SU-DHL-6 (cell line): ENCODE measurements at regions not wholly inside any gene's neighbourhood (a gene's known extent, or its start where the extent isn't known, plus 50 kb on each side); places are given as distances from the start of the nearest gene placed in this dataset.
"Not testable (repeated sequence)": the region's sequence is repeated elsewhere in the genome, so short reads cannot be mapped to it uniquely, and the experiment has no call there.

Source experiments
- H2AFZ ChIP-seq: fragments of 200-600 bp; sonication (generic); 2 replicates; pipeline ENCODE4 v1.6.1; 2014; ENCODE audit warnings: low read depth, mild to moderate bottlenecking, moderate library complexity, mixed read lengths, antibody characterized with exemption, low read length; ENCODE audit not compliant: severe bottlenecking
- H3F3A ChIP-seq: fragments of 200-600 bp; shearing (Covaris generic); 2 replicates; pipeline ENCODE4 v1.6.0; 2016; ENCODE audit warnings: antibody characterized with exemption, mild to moderate bottlenecking; ENCODE audit not compliant: insufficient read depth
- H3K27ac ChIP-seq: fragments of 200-600 bp; sonication (generic); 2 replicates; pipeline ENCODE4 v1.5.1; 2016; ENCODE audit warnings: low read depth, mild to moderate bottlenecking, low read length, moderate library complexity, mixed read lengths
- H3K27me3 ChIP-seq: fragments of 200-600 bp; sonication (generic), shearing (Covaris generic); 2 replicates; pipeline ENCODE4 v1.6.0; 2014; ENCODE audit warnings: mild to moderate bottlenecking, low read length
- H3K36me3 ChIP-seq: fragments of 200-600 bp; sonication (generic); 2 replicates; pipeline ENCODE4 v1.6.1; 2014; ENCODE audit warnings: mild to moderate bottlenecking, low read length, mixed read lengths
- H3K4me2 ChIP-seq: fragments of 300-600, 200-600 bp; shearing (Covaris generic), sonication (generic); 2 replicates; pipeline ENCODE4 v1.6.0; 2014; ENCODE audit warnings: low read length, low read depth, mild to moderate bottlenecking; ENCODE audit not compliant: poor library complexity, severe bottlenecking
- H3K4me3 ChIP-seq: fragments of 200-600 bp; sonication (generic); 2 replicates; pipeline ENCODE4 v1.5.1; 2014; ENCODE audit warnings: antibody characterized with exemption, low read length, mild to moderate bottlenecking, mixed read lengths; ENCODE audit not compliant: insufficient read depth, poor library complexity, severe bottlenecking
- H3K79me2 ChIP-seq: fragments of 200-600 bp; sonication (generic); 2 replicates; pipeline ENCODE4 v1.6.1; 2014; ENCODE audit warnings: mild to moderate bottlenecking, low read length, moderate library complexity; ENCODE audit not compliant: insufficient read depth
- H3K9ac ChIP-seq: fragments of 200-600 bp; sonication (generic); 2 replicates; pipeline ENCODE4 v1.7.0; 2014; ENCODE audit warnings: mild to moderate bottlenecking, low read length
- H3K9me2 ChIP-seq: fragments of 200-600 bp; sonication (generic); replicated peaks from 2 replicates; pipeline ENCODE4 v1.6.1; 2014; ENCODE audit warnings: low read length; ENCODE audit not compliant: insufficient read depth
- H3K9me3 ChIP-seq: fragments of 200-600 bp; sonication (generic); 2 replicates; pipeline ENCODE4 v1.6.1; 2014; ENCODE audit warnings: low read length, mixed read lengths; ENCODE audit not compliant: insufficient read depth
- H4K20me1 ChIP-seq: fragments of 200-600 bp; sonication (generic); 2 replicates; pipeline ENCODE4 v1.6.1; 2014; ENCODE audit warnings: low read depth, mild to moderate bottlenecking, antibody characterized with exemption, low read length, moderate library complexity, mixed read lengths
- CTCF ChIP-seq: fragments of 200-600 bp; sonication (generic); IDR thresholded peaks from one replicate; pipeline ENCODE4 v1.5.1; 2017; ENCODE audit warnings: antibody characterized with exemption, mild to moderate bottlenecking, low read length, moderate library complexity; ENCODE audit not compliant: insufficient read depth, poor library complexity, severe bottlenecking
- EZH2phosphoT487 ChIP-seq: fragments of 200-600 bp; sonication (generic), shearing (Covaris generic); conservative IDR thresholded peaks from 2 replicates; pipeline ENCODE4 v1.6.1; 2018; ENCODE audit warnings: mild to moderate bottlenecking, antibody characterized with exemption, low read length, moderate library complexity, mixed read lengths

DNA sequence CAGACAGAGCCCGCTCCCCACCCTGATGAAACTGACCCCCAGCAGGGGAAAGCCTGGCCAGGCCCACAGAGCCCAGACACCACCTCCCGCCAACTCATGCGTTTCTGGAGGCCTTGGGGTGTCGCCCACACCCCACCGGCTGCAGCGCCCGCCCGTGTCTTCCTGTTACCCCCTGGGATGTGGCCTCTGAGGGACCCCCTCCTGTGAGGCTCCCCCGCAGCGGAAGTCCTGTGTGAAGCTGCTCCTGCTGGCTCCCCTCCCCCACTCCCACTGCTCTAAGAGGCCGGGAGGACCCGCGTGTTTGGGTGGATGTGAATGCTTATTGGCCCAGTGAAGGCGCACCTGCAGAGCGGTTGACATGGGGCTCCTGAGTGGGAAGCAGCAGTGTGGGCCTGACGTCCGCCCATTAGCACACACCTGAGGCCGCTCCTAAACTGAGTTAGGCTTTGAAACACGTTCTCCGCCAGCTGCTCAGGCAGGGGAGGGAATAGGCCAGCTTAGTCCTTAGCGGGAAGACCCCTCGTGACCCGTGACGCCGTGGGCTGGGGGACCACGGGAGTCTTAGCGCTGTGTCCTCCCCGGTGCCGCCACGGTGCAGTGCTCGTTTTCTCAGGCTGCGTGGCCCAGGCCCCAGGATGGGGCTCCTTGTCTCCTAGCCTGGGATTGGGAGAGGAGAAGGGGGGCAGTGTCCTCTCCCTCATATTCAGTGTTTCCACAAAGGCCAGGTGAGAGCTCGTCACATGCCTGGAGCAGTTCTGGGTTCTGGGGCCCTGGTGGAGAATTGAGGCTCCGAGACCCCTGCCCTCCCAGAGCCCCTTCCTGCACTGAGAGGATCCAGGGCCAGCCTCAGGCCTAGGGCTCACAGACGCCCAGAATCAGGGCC, 323.4 kb upstream of the SFSWAP start:
- Histone ChIP-seq H3F3A (no peaks in the 10 kb centered on the region), H3K9me3 (no peaks in the 10 kb centered on the region), H2AFZ (no peak overlapping the region), H3K27me3 (no peaks in the 10 kb centered on the region), H3K79me2 (no peaks in the 10 kb centered on the region), H3K9ac (no peak overlapping the region), H3K4me2 (no peak overlapping the region), H3K36me3 (no peaks in the 10 kb centered on the region), H4K20me1 (no peaks in the 10 kb centered on the region), H3K4me3 (no peak overlapping the region), H3K9me2 (no peaks in the 10 kb centered on the region), H3K27ac (no peak overlapping the region)
- TF ChIP-seq EZH2phosphoT487 (no peak), CTCF (no peak)

- H3K9me3 ChIP-seq, H3K36me3 ChIP-seq, H4K20me1 ChIP-seq, H3K9me2 ChIP-seq, H3F3A ChIP-seq, H2AFZ ChIP-seq, H3K27me3 ChIP-seq, H3K79me2 ChIP-seq, H3K27ac ChIP-seq, H3K9ac ChIP-seq, H3K4me2 ChIP-seq, H3K4me3 ChIP-seq: not testable (repeated sequence)
Observed at GRCh38 chr12:131388164-131389053, 322.5 kb upstream of the SFSWAP start.

DNA sequence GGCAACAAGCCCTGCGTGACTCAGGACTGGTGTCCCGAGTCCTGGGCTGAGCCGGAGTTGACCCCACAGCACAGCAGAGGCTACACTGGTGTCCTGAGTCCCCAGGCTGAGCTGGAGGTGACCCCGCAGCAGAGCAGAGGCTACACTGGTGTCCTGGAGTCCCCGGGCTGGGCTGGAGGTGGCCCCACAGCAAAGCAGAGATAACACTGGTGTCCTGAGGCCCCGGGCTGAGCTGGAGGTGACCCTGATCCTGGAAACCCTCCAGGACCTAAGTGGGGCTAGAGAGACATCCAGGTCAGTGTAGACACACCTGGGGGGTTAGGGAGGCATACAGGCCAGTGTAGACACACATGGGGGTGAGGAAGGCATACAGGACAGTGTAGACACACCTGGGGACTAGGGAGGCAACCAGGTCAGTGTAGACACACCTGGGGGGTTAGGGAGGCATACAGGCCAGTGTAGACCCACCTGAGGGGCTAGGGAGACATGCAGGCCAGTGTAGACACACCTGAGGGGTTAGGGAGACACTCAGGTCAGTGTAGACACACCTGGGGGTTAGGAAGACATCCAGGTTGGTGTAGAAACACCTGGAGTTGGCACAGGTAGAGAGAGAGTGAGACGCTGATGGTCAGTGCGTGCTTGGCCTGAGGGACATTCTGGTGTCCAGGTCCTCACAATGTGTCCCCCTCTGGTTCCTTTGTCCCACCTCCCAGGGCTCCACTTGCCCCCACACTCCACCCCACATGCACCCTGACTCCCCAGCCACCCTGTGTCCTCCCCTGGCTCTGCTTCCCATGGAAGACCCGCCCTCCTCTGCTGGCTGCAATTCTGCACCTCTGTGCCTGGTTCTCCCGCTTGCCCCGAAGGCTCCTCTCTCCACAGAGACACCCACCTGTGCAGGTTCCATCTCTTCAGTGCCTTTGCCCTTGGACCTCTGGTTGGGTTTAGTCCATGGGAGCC, 321.6 kb upstream of the SFSWAP start:
- H3K79me2 ChIP-seq, result no peaks in the 10 kb centered on the region
- H3K9me3 ChIP-seq, result no peaks in the 10 kb centered on the region
- no peaks in the 10 kb centered on the region for H3K27me3 ChIP-seq
- H2AFZ ChIP-seq, result no peak overlapping the region
- no peak overlapping the region for H3K27ac ChIP-seq
- TF ChIP-seq EZH2phosphoT487 (no peak), CTCF (no peak)
- no peak overlapping the region for H3K9ac ChIP-seq
- H3K36me3 ChIP-seq, result no peaks in the 10 kb centered on the region
- H3K4me2 ChIP-seq, result no peak overlapping the region
- H3K9me2 ChIP-seq, result no peaks in the 10 kb centered on the region
- H3K4me3 ChIP-seq, result no peak overlapping the region
- no peaks in the 10 kb centered on the region for H3F3A ChIP-seq
- no peaks in the 10 kb centered on the region for H4K20me1 ChIP-seq
